ENCODE measurements at regions not wholly inside any gene's neighbourhood (a gene's known extent, or its start where the extent isn't known, plus 50 kb on each side); places are given as distances from the start of the nearest gene placed in this dataset.

- no peaks in the 10 kb centered on the region for H3K9me3 ChIP-seq
- H3K4me3 ChIP-seq, result no peak overlapping the region
- no peak overlapping the region for H3K27ac ChIP-seq
- H3K27me3 ChIP-seq (ENCODE audit: insufficient read depth in 3 of 3, low read length in 2 of 3), result no peaks in the 10 kb centered on the region
- DNase-seq (no peak), ATAC-seq (no peak)
- TF ChIP-seq, protein P1, sequence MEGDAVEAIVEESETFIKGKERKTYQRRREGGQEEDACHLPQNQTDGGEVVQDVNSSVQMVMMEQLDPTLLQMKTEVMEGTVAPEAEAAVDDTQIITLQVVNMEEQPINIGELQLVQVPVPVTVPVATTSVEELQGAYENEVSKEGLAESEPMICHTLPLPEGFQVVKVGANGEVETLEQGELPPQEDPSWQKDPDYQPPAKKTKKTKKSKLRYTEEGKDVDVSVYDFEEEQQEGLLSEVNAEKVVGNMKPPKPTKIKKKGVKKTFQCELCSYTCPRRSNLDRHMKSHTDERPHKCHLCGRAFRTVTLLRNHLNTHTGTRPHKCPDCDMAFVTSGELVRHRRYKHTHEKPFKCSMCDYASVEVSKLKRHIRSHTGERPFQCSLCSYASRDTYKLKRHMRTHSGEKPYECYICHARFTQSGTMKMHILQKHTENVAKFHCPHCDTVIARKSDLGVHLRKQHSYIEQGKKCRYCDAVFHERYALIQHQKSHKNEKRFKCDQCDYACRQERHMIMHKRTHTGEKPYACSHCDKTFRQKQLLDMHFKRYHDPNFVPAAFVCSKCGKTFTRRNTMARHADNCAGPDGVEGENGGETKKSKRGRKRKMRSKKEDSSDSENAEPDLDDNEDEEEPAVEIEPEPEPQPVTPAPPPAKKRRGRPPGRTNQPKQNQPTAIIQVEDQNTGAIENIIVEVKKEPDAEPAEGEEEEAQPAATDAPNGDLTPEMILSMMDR (IDR thresholded peaks at IDR 0.05), result no peak
- WGBS, 3 donors, result 65 to 74% (median 65%) methylated on average over 5 of the region's 5 CpGs
- intact Hi-C loops (cut with DNase I), result no loop called here
- H3K4me1 ChIP-seq, result no peaks in the 10 kb centered on the region
- no peaks in the 10 kb centered on the region for H3K36me3 ChIP-seq (ENCODE audit: insufficient read depth in 1 of 2, low read depth in 1 of 2)
Observed at GRCh38 chr15:53295574-53295973, 463.9 kb downstream of the WDR72 start.

DNA sequence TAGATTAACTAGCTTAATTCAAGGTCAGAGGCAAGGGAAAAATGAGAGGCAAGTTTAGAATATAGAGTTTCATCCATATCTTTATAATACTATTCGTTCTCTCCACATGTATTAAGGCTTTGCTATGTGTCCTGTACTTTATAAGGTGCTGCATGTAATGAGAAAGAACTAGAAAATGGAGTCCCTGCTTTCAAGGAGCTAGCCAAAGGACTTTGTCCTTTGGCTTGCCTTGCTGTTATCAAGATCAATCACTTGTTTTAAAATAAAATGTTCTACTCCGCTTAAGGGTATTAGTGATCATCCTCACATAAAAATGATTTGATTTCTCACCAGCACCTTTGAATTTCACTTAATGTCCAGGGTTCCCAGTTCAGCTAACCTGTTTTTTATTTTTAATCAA lies 470.9 kb downstream of the WDR72 start:
- H3K36me3 ChIP-seq (ENCODE audit: insufficient read depth in 1 of 2, low read depth in 1 of 2), result no peaks in the 10 kb centered on the region
- H3K27ac ChIP-seq, result no peak overlapping the region
- no peak overlapping the region for H3K4me3 ChIP-seq
- TF ChIP-seq, protein P1 (IDR thresholded peaks at IDR 0.05), result no peak
- ATAC-seq, result no peak
- DNase-seq, result no peak
- intact Hi-C loops (cut with DNase I), result no loop called here
- WGBS, 3 donors, result 71 to 78% (median 73%) methylated on average over 2 of the region's 2 CpGs
- no peaks in the 10 kb centered on the region for H3K9me3 ChIP-seq
- H3K27me3 ChIP-seq (ENCODE audit: insufficient read depth in 3 of 3, low read length in 2 of 3), result peaks cover 0 to 3% (median 0%) of the 10 kb centered on the region in 3 donors
- no peaks in the 10 kb centered on the region for H3K4me1 ChIP-seq

GRCh38 chr15:53274630-53275029 lies 484.5 kb upstream of the ONECUT1 start:
- H3K36me3 ChIP-seq (ENCODE audit: insufficient read depth in 1 of 2, low read depth in 1 of 2), result no peaks in the 10 kb centered on the region
- H3K4me3 ChIP-seq, result no peak overlapping the region
- no peak for DNase-seq
- TF ChIP-seq, protein P1 (IDR thresholded peaks at IDR 0.05), result no peak
- intact Hi-C loops (cut with DNase I), result no loop called here
- ATAC-seq, result no peak
- H3K27ac ChIP-seq, result no peak overlapping the region
- H3K4me1 ChIP-seq, result no peaks in the 10 kb centered on the region
- no peaks in the 10 kb centered on the region for H3K9me3 ChIP-seq
- 48 to 55% (median 49%) methylated on average over 4 of the region's 4 CpGs for WGBS, 3 donors
- H3K27me3 ChIP-seq (ENCODE audit: insufficient read depth in 3 of 3, low read length in 2 of 3), result no peaks in the 10 kb centered on the region

GRCh38 chr15:53272116-53272515 lies 482.0 kb upstream of the ONECUT1 start:
- no peak for ATAC-seq
- intact Hi-C loops (cut with DNase I), result no loop called here
- Histone ChIP-seq H3K36me3 (ENCODE audit: insufficient read depth in 1 of 2, low read depth in 1 of 2) (no peaks in the 10 kb centered on the region), H3K4me3 (no peak overlapping the region), H3K27ac (no peak overlapping the region), H3K9me3 (no peaks in the 10 kb centered on the region), H3K4me1 (no peaks in the 10 kb centered on the region), H3K27me3 (ENCODE audit: insufficient read depth in 3 of 3, low read length in 2 of 3) (no peaks in the 10 kb centered on the region)
- no peak for DNase-seq
- TF ChIP-seq, protein P1 (IDR thresholded peaks at IDR 0.05), result no peak
- 0% methylated on average over 1 of the region's 1 CpG for WGBS, 3 donors

- ATAC-seq (no peak), DNase-seq (no peak)
- Histone ChIP-seq H3K4me1 (no peaks in the 10 kb centered on the region), H3K36me3 (ENCODE audit: insufficient read depth in 1 of 2, low read depth in 1 of 2) (no peaks in the 10 kb centered on the region), H3K27me3 (ENCODE audit: insufficient read depth in 3 of 3, low read length in 2 of 3) (no peaks in the 10 kb centered on the region), H3K9me3 (no peaks in the 10 kb centered on the region), H3K27ac (no peak overlapping the region), H3K4me3 (no peak overlapping the region)
- WGBS, 3 donors, result 22 to 31% (median 28%) methylated on average over 2 of the region's 2 CpGs
- intact Hi-C loops (cut with DNase I), result no loop called here
- TF ChIP-seq, protein P1 (IDR thresholded peaks at IDR 0.05), result no peak
Observed at GRCh38 chr15:53266176-53266575, 476.0 kb upstream of the ONECUT1 start.

Data from psoas muscle (tissue), 7 donors.